BJ (cell line): ENCODE measurements at regions not wholly inside any gene's neighbourhood (a gene's known extent, or its start where the extent isn't known, plus 50 kb on each side); places are given as distances from the start of the nearest gene placed in this dataset.

Experiments used
- CTCF ChIA-PET: fragments of 350-600 bp; formaldehyde crosslinking; extraction: SDS; loops from one replicate; lab custom pipeline; 2021; ENCODE audit warnings: antibody characterized with exemption, inconsistent platforms; lab: Yijun Ruan, JAX
- POLR2A ChIA-PET: fragments of 300-600 bp; sonication (Branson Sonifier 250); formaldehyde crosslinking; extraction: SDS; loops from one replicate; lab custom pipeline; 2021; ENCODE audit warnings: antibody characterized with exemption; lab: Charles Lee
- DNase-seq: peaks from one replicate; pipeline ENCODE4 v3.0.0-alpha.2; 2011; ENCODE audit warnings: low read depth
- H3K27me3 ChIP-seq: 2 replicates; pipeline ENCODE4 v1.6.0; 2011; ENCODE audit warnings: low read length; ENCODE audit not compliant: control insufficient read depth, insufficient read depth
- H3K36me3 ChIP-seq: 2 replicates; pipeline ENCODE4 v1.5.1; 2011; ENCODE audit warnings: low read length; ENCODE audit not compliant: control insufficient read depth, insufficient read depth
- H3K4me3 ChIP-seq: 2 replicates; pipeline ENCODE4 v1.5.1; 2011; ENCODE audit warnings: low read depth, mild to moderate bottlenecking, control low read depth, low read length
- CTCF ChIP-seq: IDR thresholded peaks from 2 replicates; pipeline ENCODE4 v1.5.1; 2011; ENCODE audit warnings: low read depth, mild to moderate bottlenecking, control low read depth, inconsistent platforms, low read length, moderate library complexity; ENCODE audit not compliant: insufficient read depth

- DNase-seq, result no peak
- Histone ChIP-seq H3K4me3 (no peak overlapping the region), H3K27me3 (peaks cover 2% of the 10 kb centered on the region; the same call in 1 of the 2 replicates), H3K36me3 (no peaks in the 10 kb centered on the region)
- POLR2A ChIA-PET, result no interaction called here
- CTCF ChIA-PET, result no interaction called here
- TF ChIP-seq CTCF, result no peak
These were observed 118.2 kb downstream of the HSD17B3 start for GRCh38 chr9:96183751-96184150.

GRCh38 chr9:96178153-96178552 is 123.8 kb downstream of the HSD17B3 start:
- ChIA-PET CTCF (no interaction called here), POLR2A (no interaction called here)
- TF ChIP-seq CTCF, result no peak
- Histone ChIP-seq H3K27me3 (peaks cover 4% of the 10 kb centered on the region; the same call in 1 of the 2 replicates), H3K36me3 (no peaks in the 10 kb centered on the region), H3K4me3 (no peak overlapping the region)
- DNase-seq, result no peak

GRCh38 chr9:96177719-96178028 is 124.3 kb downstream of the HSD17B3 start:
- no peak for DNase-seq
- H3K36me3 ChIP-seq, result no peaks in the 10 kb centered on the region
- CTCF ChIA-PET, result no interaction called here
- peaks cover 4% of the 10 kb centered on the region; the same call in 1 of the 2 replicates for H3K27me3 ChIP-seq
- POLR2A ChIA-PET, result no interaction called here
- TF ChIP-seq CTCF, result no peak
- H3K4me3 ChIP-seq, result no peak overlapping the region

GRCh38 chr9:96177005-96177718 is 124.8 kb downstream of the HSD17B3 start:
- Histone ChIP-seq H3K4me3 (no peak overlapping the region), H3K27me3 (peaks cover 4% of the 10 kb centered on the region; the same call in 1 of the 2 replicates), H3K36me3 (no peaks in the 10 kb centered on the region)
- ChIA-PET CTCF (no interaction called here), POLR2A (no interaction called here)
- no peak for TF ChIP-seq CTCF
- no peak for DNase-seq

- ChIA-PET POLR2A (no interaction called here), CTCF (no interaction called here)
- TF ChIP-seq CTCF, result no peak
- H3K27me3 ChIP-seq, result peaks cover 4% of the 10 kb centered on the region; the same call in 1 of the 2 replicates
- H3K36me3 ChIP-seq, result no peaks in the 10 kb centered on the region
- H3K4me3 ChIP-seq, result no peak overlapping the region
- no peak for DNase-seq
These were observed 126.2 kb downstream of the HSD17B3 start for GRCh38 chr9:96175796-96176195.
